ENCODE measurements at regions not wholly inside any gene's neighbourhood (a gene's known extent, or its start where the extent isn't known, plus 50 kb on each side); places are given as distances from the start of the nearest gene placed in this dataset.

GRCh38 chr6:4405621-4406212, 270.3 kb upstream of the ECI2 start:
- no peak for TF ChIP-seq EZH2phosphoT487 (IDR thresholded peaks at IDR 0.05; ENCODE audit: insufficient read depth, low read depth)
- TF ChIP-seq EZH2 (IDR thresholded peaks at IDR 0.05; ENCODE audit: insufficient read depth, poor library complexity, severe bottlenecking): no peak

Measured in GM23248 (cell line).